Gastroesophageal sphincter (tissue), 4 donors: ENCODE measurements at regions not wholly inside any gene's neighbourhood (a gene's known extent, or its start where the extent isn't known, plus 50 kb on each side); places are given as distances from the start of the nearest gene placed in this dataset.

Source experiments
- ATAC-seq: fragments of 150-250 bp; one replicate; pipeline ENCODE4 v1.9.1; 2016; ENCODE audit warnings: mild to moderate bottlenecking, moderate library complexity
- H3K27ac ChIP-seq, 4 donors: fragments of 200-600 bp; sonication (generic) in 3 of 4; 1 replicate in 3 of 4; 2 replicates in 1 of 4; pipeline ENCODE4 v1.5.1; 2016 to 2019
- H3K27me3 ChIP-seq: fragments of 200-600 bp; sonication (generic); one replicate; pipeline ENCODE4 v1.5.1; 2019
- H3K36me3 ChIP-seq, 2 donors: fragments of 200-600 bp; sonication (generic); one replicate each; pipeline ENCODE4 v1.5.1; 2019; ENCODE audit warnings: control low read depth in 1 of 2
- H3K4me1 ChIP-seq, 3 donors: fragments of 200-600 bp; sonication (generic); 1 replicate in 2 of 3; 2 replicates in 1 of 3; pipeline ENCODE4 v1.5.1; 2016 to 2019; ENCODE audit warnings: control low read depth in 2 of 3
- H3K4me3 ChIP-seq, 2 donors: fragments of 200-600 bp; sonication (generic); one replicate each; pipeline ENCODE4 v1.5.1; 2019; ENCODE audit warnings: mild to moderate bottlenecking in 1 of 2, moderate library complexity in 1 of 2
- H3K9me3 ChIP-seq, 3 donors: fragments of 200-600 bp; sonication (generic); one replicate each; pipeline ENCODE4 v1.5.1; 2017 to 2019; ENCODE audit warnings: control low read depth in 2 of 3
- CTCF ChIP-seq, 4 experiments: fragments of 200-600 bp in 2 of 4; fragments of 450-650 bp in 2 of 4; sonication (generic) in 1 of 4; IDR thresholded peaks; one replicate each; pipeline ENCODE4 v1.5.1; 2017 to 2019; ENCODE audit warnings: antibody characterized with exemption in 4 of 4, mild to moderate bottlenecking in 2 of 4, moderate library complexity in 2 of 4
- EP300 ChIP-seq: sonication (generic); formaldehyde crosslinking; IDR thresholded peaks from one replicate; pipeline ENCODE4 v1.6.1; 2017; ENCODE audit warnings: antibody characterized with exemption, mild to moderate bottlenecking
- POLR2A ChIP-seq, 2 donors: fragments of 450-650 bp; IDR thresholded peaks; one replicate each; pipeline ENCODE4 v1.6.1; 2017; ENCODE audit warnings: antibody characterized with exemption in 2 of 2, mild to moderate bottlenecking in 2 of 2, moderate library complexity in 1 of 2
- POLR2AphosphoS5 ChIP-seq: sonication (generic); formaldehyde crosslinking; IDR thresholded peaks from one replicate; pipeline ENCODE4 v1.6.1; 2017; ENCODE audit warnings: antibody characterized with exemption
- WGBS, 2 donors: methylation state at CpG; one replicate each; pipeline ENCODE4 v1.1.5; 2018; ENCODE audit warnings: low coverage in 1 of 2; 5-methylcytosine and 5-hydroxymethylcytosine counted together

GRCh38 chr7:142548978-142549377, 200.3 kb upstream of the PRSS1 start:
- Histone ChIP-seq H3K36me3 (no peaks in the 10 kb centered on the region), H3K9me3 (no peaks in the 10 kb centered on the region), H3K27me3 (no peaks in the 10 kb centered on the region), H3K4me1 (no peaks in the 10 kb centered on the region), H3K4me3 (no peak overlapping the region), H3K27ac (no peak overlapping the region)
- TF ChIP-seq EP300: no peak
- WGBS, 2 donors: 39 to 86% methylated on average over 1 of the region's 1 CpG
- no peak for ATAC-seq

- no peak for ATAC-seq
- TF ChIP-seq CTCF (IDR thresholded peaks at IDR 0.05) (no peak), EP300 (no peak), POLR2A (IDR thresholded peaks at IDR 0.05) (no peak), POLR2AphosphoS5 (no peak)
- Histone ChIP-seq H3K27ac (no peak overlapping the region), H3K27me3 (no peaks in the 10 kb centered on the region), H3K36me3 (no peaks in the 10 kb centered on the region), H3K4me3 (no peak overlapping the region), H3K4me1 (no peaks in the 10 kb centered on the region), H3K9me3 (no peaks in the 10 kb centered on the region)
- 63 to 76% methylated on average over 2 to 3 of the region's 4 CpGs for WGBS, 2 donors
These were observed 202.8 kb upstream of the PRSS1 start for GRCh38 chr7:142546452-142546851.

GRCh38 chr7:142542942-142543341, 206.3 kb upstream of the PRSS1 start:
- no peaks in the 10 kb centered on the region for H3K36me3 ChIP-seq

GRCh38 chr7:142542105-142542504, 207.2 kb upstream of the PRSS1 start:
- no peak overlapping the region for H3K27ac ChIP-seq

More at GRCh38 chr7:142542942-142543341, 206.3 kb upstream of the PRSS1 start:
- Histone ChIP-seq H3K4me1 (no peaks in the 10 kb centered on the region), H3K27me3 (no peaks in the 10 kb centered on the region), H3K9me3 (no peaks in the 10 kb centered on the region), H3K27ac (no peak overlapping the region), H3K4me3 (no peak overlapping the region)
- ATAC-seq: no peak
- 41 to 89% methylated on average over 1 to 2 of the region's 2 CpGs for WGBS, 2 donors
- TF ChIP-seq POLR2AphosphoS5 (no peak), CTCF (IDR thresholded peaks at IDR 0.05) (no peak), EP300 (no peak), POLR2A (IDR thresholded peaks at IDR 0.05) (no peak)

GRCh38 chr7:142540371-142540770, 208.9 kb upstream of the PRSS1 start:
- no peaks in the 10 kb centered on the region for H3K4me1 ChIP-seq
- peaks cover 3% of the 10 kb centered on the region for H3K27me3 ChIP-seq
- H3K4me3 ChIP-seq: no peak overlapping the region
- ATAC-seq: no peak
- no peak overlapping the region for H3K27ac ChIP-seq
- TF ChIP-seq POLR2AphosphoS5 (no peak), POLR2A (IDR thresholded peaks at IDR 0.05) (no peak)
- 47 to 66% methylated on average over 2 of the region's 2 CpGs for WGBS, 2 donors
- no peaks in the 10 kb centered on the region for H3K36me3 ChIP-seq
- H3K9me3 ChIP-seq: no peaks in the 10 kb centered on the region

More at GRCh38 chr7:142542105-142542504, 207.2 kb upstream of the PRSS1 start:
- TF ChIP-seq POLR2A (IDR thresholded peaks at IDR 0.05): no peak
- no peak for TF ChIP-seq POLR2AphosphoS5
- TF ChIP-seq EP300: no peak
- TF ChIP-seq CTCF (IDR thresholded peaks at IDR 0.05): no peak
- Histone ChIP-seq H3K4me3 (no peak overlapping the region), H3K36me3 (no peaks in the 10 kb centered on the region), H3K4me1 (no peaks in the 10 kb centered on the region), H3K9me3 (no peaks in the 10 kb centered on the region), H3K27me3 (no peaks in the 10 kb centered on the region)
- 50 to 67% methylated on average over 1 of the region's 1 CpG for WGBS, 2 donors
- ATAC-seq: no peak

GRCh38 chr7:142539901-142540300, 209.4 kb upstream of the PRSS1 start:
- TF ChIP-seq EP300: no peak
- no peak for TF ChIP-seq POLR2A (IDR thresholded peaks at IDR 0.05)
- no peak for TF ChIP-seq POLR2AphosphoS5
- no peak for TF ChIP-seq CTCF (IDR thresholded peaks at IDR 0.05)
- Histone ChIP-seq H3K27me3 (peaks cover 7% of the 10 kb centered on the region), H3K27ac (no peak overlapping the region), H3K9me3 (no peaks in the 10 kb centered on the region), H3K4me3 (no peak overlapping the region), H3K36me3 (no peaks in the 10 kb centered on the region), H3K4me1 (no peaks in the 10 kb centered on the region)
- whole genome bisulfite sequencing, 2 donors: 44 to 48% methylated on average over 1 of the region's 1 CpG
- no peak for ATAC-seq
